GM12878 (cell line): ENCODE measurements at regions not wholly inside any gene's neighbourhood (a gene's known extent, or its start where the extent isn't known, plus 50 kb on each side); places are given as distances from the start of the nearest gene placed in this dataset.

ENCODE experiments used
- ATAC-seq: fragments of 200-7000 bp; cut with Tn5 transposase; 3 replicates; pipeline ENCODE4 v1.9.1; 2020; ENCODE audit warnings: mild to moderate bottlenecking, moderate library complexity
- BruUV-seq: library from RNA; stranded (reverse); fragments of 400-500 nt; replicated peaks from 2 replicates; lab custom pipeline; 2021; lab: Mats Ljungman, UMichigan
- CTCF ChIA-PET: fragments of 300-600 bp; sonication (Branson Sonifier 250); formaldehyde crosslinking; extraction: SDS; loops from one replicate; lab custom pipeline; 2021; ENCODE audit warnings: inconsistent platforms; lab: Yijun Ruan, JAX
- POLR2A ChIA-PET: fragments of 350-600 bp; formaldehyde crosslinking; extraction: SDS; loops from one replicate; lab custom pipeline; 2021; ENCODE audit warnings: inconsistent platforms; lab: Charles Lee
- RAD21 ChIA-PET: fragments of 300-600 bp; sonication (Branson Sonifier 250); formaldehyde crosslinking; loops from one replicate; lab custom pipeline; 2023; ENCODE audit warnings: antibody characterized with exemption; ENCODE audit not compliant: unreplicated experiment; lab: Charles Lee
- SMC1A ChIA-PET: fragments of 300-600 bp; sonication (Branson Sonifier 250); formaldehyde crosslinking; loops from one replicate; lab custom pipeline; 2023; ENCODE audit not compliant: unreplicated experiment, uncharacterized antibody; lab: Charles Lee
- DNase-seq: peaks from one replicate; pipeline ENCODE4 v3.0.0-alpha.2; 2011; ENCODE audit warnings: low read depth, low spot score
- FAIRE-seq: peaks from 3 replicates; lab custom pipeline; 2011; peaks lifted over from hg19 to GRCh38; lab: Jason Lieb, UNC
- H2AFZ ChIP-seq: 2 replicates; pipeline ENCODE4 v1.6.0; 2011; ENCODE audit warnings: low read depth, low read length, control low read depth; ENCODE audit not compliant: control insufficient read depth
- H3K27ac ChIP-seq: 2 replicates; pipeline ENCODE4 v1.5.1; 2011; ENCODE audit warnings: control low read depth; ENCODE audit not compliant: control insufficient read depth, insufficient read depth
- H3K27me3 ChIP-seq, 2 experiments: replicated peaks in 1 of 2; 2 replicates each; pipeline versions ENCODE4 v1.6.0 to v1.6.1; 2011; ENCODE audit warnings: low read length in 1 of 2; ENCODE audit not compliant: control insufficient read depth in 2 of 2, insufficient read depth in 2 of 2
- H3K36me3 ChIP-seq, 2 experiments: 2 replicates each; pipeline ENCODE4 v1.5.1; 2011; ENCODE audit warnings: low read length in 1 of 2; ENCODE audit not compliant: control insufficient read depth in 2 of 2, insufficient read depth in 2 of 2
- H3K4me1 ChIP-seq: 2 replicates; pipeline ENCODE4 v1.6.1; 2011; ENCODE audit warnings: mild to moderate bottlenecking, low read length, moderate library complexity, mixed read lengths; ENCODE audit not compliant: control insufficient read depth, insufficient read depth
- H3K4me2 ChIP-seq: 2 replicates; pipeline ENCODE4 v1.6.0; 2011; ENCODE audit warnings: control low read depth; ENCODE audit not compliant: control insufficient read depth, insufficient read depth
- H3K4me3 ChIP-seq: fragments of 200-600 bp; sonication (generic); 2 replicates; pipeline ENCODE4 v1.5.1; 2016
- H3K79me2 ChIP-seq: 2 replicates; pipeline ENCODE4 v1.6.0; 2011; ENCODE audit warnings: low read length; ENCODE audit not compliant: control insufficient read depth, insufficient read depth
- H3K9ac ChIP-seq: 2 replicates; pipeline ENCODE4 v1.8.0; 2011; ENCODE audit warnings: low read length, control low read depth, mixed read lengths; ENCODE audit not compliant: control insufficient read depth, insufficient read depth
- H3K9me3 ChIP-seq: replicated peaks from 3 replicates; pipeline ENCODE4 v1.5.1; 2011; ENCODE audit warnings: mild to moderate bottlenecking, low read length; ENCODE audit not compliant: control insufficient read depth, insufficient read depth
- H4K20me1 ChIP-seq: 2 replicates; pipeline ENCODE4 v1.6.0; 2011; ENCODE audit not compliant: control insufficient read depth, insufficient read depth
- RELA ChIP-seq: fragments of 450-650 bp; IDR thresholded peaks from 2 replicates; pipeline ENCODE4 v1.8.0; 2014; ENCODE audit warnings: borderline replicate concordance; ENCODE audit not compliant: partially characterized antibody
- WGBS: methylation state at CpG from one replicate; pipeline ENCODE4 v1.1.6; 2016; ENCODE audit warnings: low lambda C conversion rate; ENCODE audit not compliant: insufficient replicate concordance, insufficient coverage; ENCODE audit errors: missing lambda C conversion rate; 5-methylcytosine and 5-hydroxymethylcytosine counted together
- in situ Hi-C: fragments of 300-500 bp; cut with MboI; formaldehyde crosslinking; loops from 9 replicates; pipeline ENCODE4 v1.14.3; 2018; ENCODE audit warnings: mixed read lengths
- intact Hi-C: fragments of 100-400 bp; cut with micrococcal nuclease; formaldehyde crosslinking; loops from one replicate; pipeline ENCODE4 v1.14.2; 2022; ENCODE audit not compliant: unreplicated experiment
- TF ChIP-seq, protein P1 (sequence below): fragments of 450-650 bp; formaldehyde crosslinking; IDR thresholded peaks from 2 replicates; pipeline ENCODE4 v1.5.0; 2022; ENCODE audit warnings: mild to moderate bottlenecking, missing genetic modification characterization

DNA sequence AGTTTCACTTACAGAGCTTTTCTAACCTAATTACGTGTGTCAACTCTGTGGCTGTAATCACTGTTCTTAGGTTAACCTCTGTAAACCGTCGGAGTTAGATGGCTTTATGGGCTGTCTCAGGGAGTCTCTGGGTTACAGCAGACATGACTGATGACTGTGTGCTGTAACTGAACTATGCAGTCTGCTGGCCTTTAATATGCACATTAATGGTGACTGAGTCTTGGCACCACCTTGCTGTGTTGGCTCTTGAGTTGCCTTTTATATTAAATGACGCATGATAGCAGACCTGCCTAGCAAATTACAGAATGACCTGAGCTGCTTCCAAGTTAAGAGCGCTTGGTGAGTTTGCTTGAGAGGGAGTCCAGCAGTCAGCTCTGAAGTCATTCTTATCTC is 90.1 kb downstream of the ACKR3 start:
- RAD21 ChIA-PET: no interaction called here
- H3K36me3 ChIP-seq: no peaks in the 10 kb centered on the region

More for the DNA sequence above, 90.1 kb downstream of the ACKR3 start:
- no peak overlapping the region for H2AFZ ChIP-seq
- no peak overlapping the region for H3K4me2 ChIP-seq
- H3K27me3 ChIP-seq: peaks cover 0 to 3% of the 10 kb centered on the region in 2 experiments; a peak in 1 of 4 replicates
- no TSS peak for BruUV-seq
- TF ChIP-seq, protein P1, sequence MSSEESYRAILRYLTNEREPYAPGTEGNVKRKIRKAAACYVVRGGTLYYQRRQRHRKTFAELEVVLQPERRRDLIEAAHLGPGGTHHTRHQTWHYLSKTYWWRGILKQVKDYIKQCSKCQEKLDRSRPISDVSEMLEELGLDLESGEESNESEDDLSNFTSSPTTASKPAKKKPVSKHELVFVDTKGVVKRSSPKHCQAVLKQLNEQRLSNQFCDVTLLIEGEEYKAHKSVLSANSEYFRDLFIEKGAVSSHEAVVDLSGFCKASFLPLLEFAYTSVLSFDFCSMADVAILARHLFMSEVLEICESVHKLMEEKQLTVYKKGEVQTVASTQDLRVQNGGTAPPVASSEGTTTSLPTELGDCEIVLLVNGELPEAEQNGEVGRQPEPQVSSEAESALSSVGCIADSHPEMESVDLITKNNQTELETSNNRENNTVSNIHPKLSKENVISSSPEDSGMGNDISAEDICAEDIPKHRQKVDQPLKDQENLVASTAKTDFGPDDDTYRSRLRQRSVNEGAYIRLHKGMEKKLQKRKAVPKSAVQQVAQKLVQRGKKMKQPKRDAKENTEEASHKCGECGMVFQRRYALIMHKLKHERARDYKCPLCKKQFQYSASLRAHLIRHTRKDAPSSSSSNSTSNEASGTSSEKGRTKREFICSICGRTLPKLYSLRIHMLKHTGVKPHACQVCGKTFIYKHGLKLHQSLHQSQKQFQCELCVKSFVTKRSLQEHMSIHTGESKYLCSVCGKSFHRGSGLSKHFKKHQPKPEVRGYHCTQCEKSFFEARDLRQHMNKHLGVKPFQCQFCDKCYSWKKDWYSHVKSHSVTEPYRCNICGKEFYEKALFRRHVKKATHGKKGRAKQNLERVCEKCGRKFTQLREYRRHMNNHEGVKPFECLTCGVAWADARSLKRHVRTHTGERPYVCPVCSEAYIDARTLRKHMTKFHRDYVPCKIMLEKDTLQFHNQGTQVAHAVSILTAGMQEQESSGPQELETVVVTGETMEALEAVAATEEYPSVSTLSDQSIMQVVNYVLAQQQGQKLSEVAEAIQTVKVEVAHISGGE (CRISPR knock-in tag): no peak
- TF ChIP-seq RELA: no peak
- ChIA-PET CTCF (no interaction called here), POLR2A (no interaction called here), SMC1A (no interaction called here)
- in situ Hi-C loops (no loop called here), intact Hi-C loops (no loop called here)
- ATAC-seq: no peak; the same call in 2 of the 3 replicates
- H3K4me3 ChIP-seq: no peak overlapping the region
- H4K20me1 ChIP-seq: no peaks in the 10 kb centered on the region
- H3K27ac ChIP-seq: no peak overlapping the region
- no peaks in the 10 kb centered on the region for H3K4me1 ChIP-seq
- no peak for FAIRE-seq
- no peak overlapping the region for H3K9ac ChIP-seq
- WGBS: 55% methylated on average over 5 of the region's 5 CpGs
- no peaks in the 10 kb centered on the region for H3K9me3 ChIP-seq
- DNase-seq: no peak
- H3K79me2 ChIP-seq: no peaks in the 10 kb centered on the region
